ENCODE measurements at regions not wholly inside any gene's neighbourhood (a gene's known extent, or its start where the extent isn't known, plus 50 kb on each side); places are given as distances from the start of the nearest gene placed in this dataset.

DNA sequence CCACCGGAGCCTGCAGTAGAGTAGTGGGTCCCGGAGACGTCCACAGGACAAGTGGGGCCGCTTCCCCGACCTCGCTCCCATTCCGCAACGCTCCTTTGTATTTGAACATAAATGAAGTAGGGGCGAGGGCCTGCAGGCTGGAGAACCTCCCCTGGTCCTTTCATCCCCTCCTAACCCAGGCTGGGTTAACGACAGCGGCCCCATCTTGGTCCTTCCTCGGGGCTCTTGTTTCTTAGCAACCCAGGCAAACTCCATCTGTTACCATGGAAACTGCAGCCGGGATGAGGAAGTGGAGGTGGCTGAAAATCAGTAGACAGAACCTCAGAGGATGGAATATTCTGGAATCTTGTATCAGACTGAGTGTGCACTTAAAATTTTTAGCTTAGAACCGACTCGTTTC, 132.6 kb upstream of the USP29 start:
- no peak for TF ChIP-seq GABPA (tag; conservative IDR thresholded peaks at IDR 0.05; ENCODE audit: low read depth)
- TF ChIP-seq ZNF589 (CRISPR knock-in tag; IDR thresholded peaks at IDR 0.05; ENCODE audit: low read depth), result no peak
- TF ChIP-seq, protein P1, sequence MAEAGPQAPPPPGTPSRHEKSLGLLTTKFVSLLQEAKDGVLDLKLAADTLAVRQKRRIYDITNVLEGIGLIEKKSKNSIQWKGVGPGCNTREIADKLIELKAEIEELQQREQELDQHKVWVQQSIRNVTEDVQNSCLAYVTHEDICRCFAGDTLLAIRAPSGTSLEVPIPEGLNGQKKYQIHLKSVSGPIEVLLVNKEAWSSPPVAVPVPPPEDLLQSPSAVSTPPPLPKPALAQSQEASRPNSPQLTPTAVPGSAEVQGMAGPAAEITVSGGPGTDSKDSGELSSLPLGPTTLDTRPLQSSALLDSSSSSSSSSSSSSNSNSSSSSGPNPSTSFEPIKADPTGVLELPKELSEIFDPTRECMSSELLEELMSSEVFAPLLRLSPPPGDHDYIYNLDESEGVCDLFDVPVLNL (CRISPR knock-in tag; IDR thresholded peaks at IDR 0.05; ENCODE audit: low read depth), result no peak
- no peak for TF ChIP-seq FOXA3 (CRISPR knock-in tag; conservative IDR thresholded peaks at IDR 0.05 in 1 of 2, IDR thresholded peaks at IDR 0.05 in 1 of 2)
- no peak for TF ChIP-seq NR2C2 (CRISPR knock-in tag; IDR thresholded peaks at IDR 0.05)
- no peak for TF ChIP-seq NR2C2 (tag; IDR thresholded peaks at IDR 0.05)
- no peak for TF ChIP-seq PPARD (CRISPR knock-in tag; IDR thresholded peaks at IDR 0.05)
- TF ChIP-seq, protein P2, sequence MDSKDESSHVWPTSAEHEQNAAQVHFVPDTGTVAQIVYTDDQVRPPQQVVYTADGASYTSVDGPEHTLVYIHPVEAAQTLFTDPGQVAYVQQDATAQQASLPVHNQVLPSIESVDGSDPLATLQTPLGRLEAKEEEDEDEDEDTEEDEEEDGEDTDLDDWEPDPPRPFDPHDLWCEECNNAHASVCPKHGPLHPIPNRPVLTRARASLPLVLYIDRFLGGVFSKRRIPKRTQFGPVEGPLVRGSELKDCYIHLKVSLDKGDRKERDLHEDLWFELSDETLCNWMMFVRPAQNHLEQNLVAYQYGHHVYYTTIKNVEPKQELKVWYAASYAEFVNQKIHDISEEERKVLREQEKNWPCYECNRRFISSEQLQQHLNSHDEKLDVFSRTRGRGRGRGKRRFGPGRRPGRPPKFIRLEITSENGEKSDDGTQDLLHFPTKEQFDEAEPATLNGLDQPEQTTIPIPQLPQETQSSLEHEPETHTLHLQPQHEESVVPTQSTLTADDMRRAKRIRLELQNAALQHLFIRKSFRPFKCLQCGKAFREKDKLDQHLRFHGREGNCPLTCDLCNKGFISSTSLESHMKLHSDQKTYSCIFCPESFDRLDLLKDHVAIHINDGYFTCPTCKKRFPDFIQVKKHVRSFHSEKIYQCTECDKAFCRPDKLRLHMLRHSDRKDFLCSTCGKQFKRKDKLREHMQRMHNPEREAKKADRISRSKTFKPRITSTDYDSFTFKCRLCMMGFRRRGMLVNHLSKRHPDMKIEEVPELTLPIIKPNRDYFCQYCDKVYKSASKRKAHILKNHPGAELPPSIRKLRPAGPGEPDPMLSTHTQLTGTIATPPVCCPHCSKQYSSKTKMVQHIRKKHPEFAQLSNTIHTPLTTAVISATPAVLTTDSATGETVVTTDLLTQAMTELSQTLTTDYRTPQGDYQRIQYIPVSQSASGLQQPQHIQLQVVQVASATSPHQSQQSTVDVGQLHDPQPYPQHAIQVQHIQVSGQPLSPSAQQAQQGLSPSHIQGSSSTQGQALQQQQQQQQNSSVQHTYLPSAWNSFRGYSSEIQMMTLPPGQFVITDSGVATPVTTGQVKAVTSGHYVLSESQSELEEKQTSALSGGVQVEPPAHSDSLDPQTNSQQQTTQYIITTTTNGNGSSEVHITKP (IDR thresholded peaks at IDR 0.05; ENCODE audit: partially characterized antibody), result no peak
- TF ChIP-seq, protein P3, sequence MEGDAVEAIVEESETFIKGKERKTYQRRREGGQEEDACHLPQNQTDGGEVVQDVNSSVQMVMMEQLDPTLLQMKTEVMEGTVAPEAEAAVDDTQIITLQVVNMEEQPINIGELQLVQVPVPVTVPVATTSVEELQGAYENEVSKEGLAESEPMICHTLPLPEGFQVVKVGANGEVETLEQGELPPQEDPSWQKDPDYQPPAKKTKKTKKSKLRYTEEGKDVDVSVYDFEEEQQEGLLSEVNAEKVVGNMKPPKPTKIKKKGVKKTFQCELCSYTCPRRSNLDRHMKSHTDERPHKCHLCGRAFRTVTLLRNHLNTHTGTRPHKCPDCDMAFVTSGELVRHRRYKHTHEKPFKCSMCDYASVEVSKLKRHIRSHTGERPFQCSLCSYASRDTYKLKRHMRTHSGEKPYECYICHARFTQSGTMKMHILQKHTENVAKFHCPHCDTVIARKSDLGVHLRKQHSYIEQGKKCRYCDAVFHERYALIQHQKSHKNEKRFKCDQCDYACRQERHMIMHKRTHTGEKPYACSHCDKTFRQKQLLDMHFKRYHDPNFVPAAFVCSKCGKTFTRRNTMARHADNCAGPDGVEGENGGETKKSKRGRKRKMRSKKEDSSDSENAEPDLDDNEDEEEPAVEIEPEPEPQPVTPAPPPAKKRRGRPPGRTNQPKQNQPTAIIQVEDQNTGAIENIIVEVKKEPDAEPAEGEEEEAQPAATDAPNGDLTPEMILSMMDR (IDR thresholded peaks at IDR 0.05 in 2 of 3, conservative IDR thresholded peaks at IDR 0.05 in 1 of 3; ENCODE audit: insufficient read depth in 2 of 3, low read depth in 1 of 3, low read length in 3 of 3), result no peak
- TF ChIP-seq KLF10 (CRISPR knock-in tag; IDR thresholded peaks at IDR 0.05), result no peak
- no peak for TF ChIP-seq FOXA1 (IDR thresholded peaks at IDR 0.05; ENCODE audit: borderline replicate concordance)

Measured in K562 (cell line).